ENCODE measurements at regions not wholly inside any gene's neighbourhood (a gene's known extent, or its start where the extent isn't known, plus 50 kb on each side); places are given as distances from the start of the nearest gene placed in this dataset.
A peak's percentile ranks its signal among the peaks of the same experiment; 100 is the strongest.

GRCh38 chr20:63070301-63070625, 63.5 kb upstream of the BHLHE23 start:
- DNase-seq = no peak

- DNase-seq = no peak
Observed at GRCh38 chr20:63068711-63069367, 62.1 kb upstream of the BHLHE23 start.

DNA sequence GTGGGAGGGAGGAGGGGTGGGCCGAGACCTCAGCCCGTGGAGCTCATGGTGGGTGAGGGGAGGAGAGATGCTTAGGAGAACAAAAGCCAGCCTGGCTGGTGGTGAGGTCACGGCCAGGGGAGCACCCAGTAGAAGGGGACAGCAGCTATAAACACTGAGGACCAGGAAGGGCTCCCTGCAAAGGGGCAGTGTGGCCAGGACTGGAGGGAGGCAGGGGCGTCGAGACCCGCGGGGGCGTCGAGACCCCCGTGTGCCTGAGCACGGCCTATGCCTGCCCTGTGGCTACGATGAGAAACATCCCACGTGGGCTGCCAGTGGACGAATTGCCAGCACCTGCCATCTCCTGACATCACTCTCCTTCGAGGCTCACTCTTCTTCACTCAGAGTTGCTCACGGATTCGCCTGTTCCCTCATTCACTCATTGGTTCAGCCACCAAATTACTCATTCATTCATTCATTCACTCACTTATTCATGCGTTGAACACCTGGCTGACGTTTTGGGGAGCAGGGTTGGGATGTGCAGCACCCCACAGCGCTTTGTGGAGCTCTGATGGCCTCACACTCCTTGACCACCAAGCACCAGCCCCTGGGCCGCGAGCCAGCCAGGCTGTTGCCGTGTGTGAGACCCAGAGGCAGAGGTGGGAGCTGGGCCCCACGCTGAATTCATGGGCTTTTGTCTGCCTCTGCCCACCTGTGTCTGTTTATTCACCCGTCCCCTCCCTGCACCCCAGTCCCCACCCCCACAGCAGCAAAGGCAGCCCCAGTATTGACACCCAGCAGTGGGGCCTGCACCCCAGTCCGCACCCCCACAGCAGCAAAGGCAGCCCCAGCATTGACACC, 61.2 kb upstream of the BHLHE23 start:
- no peak for DNase-seq

- DNase-seq = no peak
Observed at GRCh38 chr20:63067266-63067635, 60.5 kb upstream of the BHLHE23 start.

- peak in 1 of 14 donors; percentile 31 for DNase-seq
Observed at GRCh38 chr20:63066506-63067265, 59.9 kb upstream of the BHLHE23 start.

GRCh38 chr20:63065911-63066310, 59.1 kb upstream of the BHLHE23 start:
- DNase-seq = no peak

DNA sequence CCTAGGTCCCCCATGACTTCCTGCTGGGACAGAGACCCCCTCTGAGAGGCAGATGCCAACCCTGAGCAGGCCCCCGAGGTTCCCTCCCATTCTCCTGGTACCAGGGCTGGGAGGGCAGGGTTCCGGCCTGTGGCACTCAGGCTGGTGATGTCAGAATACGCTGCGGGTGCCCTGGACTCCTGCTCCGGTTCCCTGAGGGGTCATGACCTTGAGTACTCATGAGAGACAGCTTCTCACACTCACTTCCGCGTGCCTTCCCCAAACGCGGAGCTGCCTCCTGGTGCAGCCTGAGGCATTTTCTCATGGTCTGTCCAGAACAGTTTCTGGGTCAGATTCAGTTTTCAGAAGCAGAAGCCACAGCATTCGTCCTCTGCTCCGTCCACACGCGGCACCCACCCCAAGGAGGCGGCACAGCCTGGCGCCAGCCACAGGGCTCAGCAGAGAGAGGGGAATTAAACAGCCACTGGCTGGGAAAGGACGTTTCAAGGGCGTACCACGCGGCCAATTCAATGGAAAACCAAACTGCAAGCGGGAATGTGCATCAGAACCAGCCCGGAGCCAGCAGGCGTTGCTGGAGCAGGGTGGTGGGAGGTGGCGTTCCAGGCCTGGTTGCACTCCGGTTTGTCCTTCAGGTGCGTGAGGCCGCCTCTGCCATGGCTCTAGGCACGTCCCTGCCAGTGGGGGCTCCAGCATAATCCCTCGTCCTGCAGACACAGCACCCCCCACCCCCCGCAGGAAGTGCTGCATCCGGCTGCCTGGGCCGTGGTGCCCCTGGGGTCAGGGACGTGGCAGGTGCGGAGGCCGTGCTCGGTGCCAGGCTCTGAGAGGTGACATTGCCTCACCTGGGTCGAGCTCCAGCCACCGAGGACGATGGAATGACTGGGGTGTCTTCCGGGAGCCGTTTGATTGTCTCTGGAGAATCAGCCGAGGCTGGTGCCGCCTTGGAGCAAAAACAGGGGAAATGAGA, 58.3 kb upstream of the BHLHE23 start:
- DNase-seq = no peak

DNA sequence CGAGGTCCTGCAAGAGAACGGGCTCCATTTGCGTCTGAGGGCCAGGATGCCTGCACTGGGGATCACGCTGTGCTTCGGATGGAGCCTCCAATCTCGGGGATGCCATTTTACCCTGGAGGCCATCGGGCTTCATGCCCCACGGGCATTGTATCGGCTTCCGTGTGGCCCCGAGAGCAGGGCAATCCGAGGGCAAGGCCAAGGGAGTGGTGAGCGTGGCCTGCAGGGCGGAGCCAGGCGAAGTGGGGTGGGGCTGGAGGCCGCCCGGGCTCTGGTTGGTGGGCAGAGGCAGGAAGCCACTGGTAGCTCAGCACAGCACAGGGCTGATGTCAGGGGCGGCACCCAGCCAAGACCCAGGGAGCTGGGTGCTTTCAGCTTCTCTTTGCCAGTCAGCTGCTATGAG, 57.5 kb upstream of the BHLHE23 start:
- no peak for DNase-seq

DNA sequence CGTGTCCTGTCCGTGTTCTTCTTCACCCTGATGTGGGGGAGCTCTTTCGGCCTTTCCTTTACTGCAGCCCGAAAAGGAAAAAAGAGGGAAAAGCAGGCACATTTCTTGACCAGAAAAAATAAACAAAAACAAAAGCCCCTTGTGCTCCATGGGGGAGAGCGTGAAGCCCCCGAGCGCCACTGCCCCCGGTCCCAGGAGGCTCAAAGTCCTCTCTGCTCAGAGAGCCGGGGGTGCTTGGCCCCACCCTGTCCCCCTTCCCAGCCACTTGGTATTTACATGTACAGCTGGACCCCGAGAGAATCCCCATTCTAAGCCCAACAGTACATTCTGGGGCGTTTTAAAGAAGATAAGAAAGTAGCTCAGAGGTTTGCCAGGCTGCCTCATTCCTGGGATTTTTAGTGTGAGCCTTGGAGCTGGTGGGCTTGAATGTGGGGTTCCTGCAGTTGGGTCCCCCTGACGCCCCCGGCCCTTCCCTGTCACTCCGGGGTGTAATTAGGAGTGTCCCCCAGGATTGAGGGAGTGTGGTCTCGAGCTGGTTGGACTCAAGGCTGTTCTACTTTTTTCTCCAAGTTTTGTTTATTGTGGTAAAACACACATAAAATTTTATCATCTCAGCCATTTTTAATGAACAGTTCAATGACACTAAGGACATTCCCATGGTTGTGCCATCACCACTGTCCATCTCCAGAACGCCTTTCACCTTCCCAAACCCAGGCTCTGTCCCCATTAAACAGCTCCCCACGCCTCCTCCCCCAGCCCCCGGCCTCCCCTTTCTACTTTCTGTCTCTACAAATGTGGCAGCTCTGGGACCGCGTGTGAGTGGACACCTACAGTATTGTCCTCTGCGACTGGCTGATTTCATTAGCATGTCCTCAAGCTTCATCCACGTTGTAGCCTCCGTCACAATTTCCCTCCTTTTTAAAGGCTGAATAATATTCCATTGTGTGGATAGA, 55.7 kb upstream of the BHLHE23 start:
- no peak for DNase-seq

GRCh38 chr20:63061771-63062100, 55.0 kb upstream of the BHLHE23 start:
- no peak for DNase-seq

GRCh38 chr20:63061051-63061770, 54.4 kb upstream of the BHLHE23 start:
- no peak for DNase-seq

GRCh38 chr20:63060057-63060991, 53.6 kb upstream of the BHLHE23 start:
- DNase-seq = peak in 1 of 14 donors; percentile 91

GRCh38 chr20:63059684-63060056, 52.9 kb upstream of the BHLHE23 start:
- no peak for DNase-seq

GRCh38 chr20:63058696-63059335, 52.1 kb upstream of the BHLHE23 start:
- no peak for DNase-seq

- DNase-seq = no peak
Observed at GRCh38 chr20:63057171-63058117, 50.7 kb upstream of the BHLHE23 start.

DNA sequence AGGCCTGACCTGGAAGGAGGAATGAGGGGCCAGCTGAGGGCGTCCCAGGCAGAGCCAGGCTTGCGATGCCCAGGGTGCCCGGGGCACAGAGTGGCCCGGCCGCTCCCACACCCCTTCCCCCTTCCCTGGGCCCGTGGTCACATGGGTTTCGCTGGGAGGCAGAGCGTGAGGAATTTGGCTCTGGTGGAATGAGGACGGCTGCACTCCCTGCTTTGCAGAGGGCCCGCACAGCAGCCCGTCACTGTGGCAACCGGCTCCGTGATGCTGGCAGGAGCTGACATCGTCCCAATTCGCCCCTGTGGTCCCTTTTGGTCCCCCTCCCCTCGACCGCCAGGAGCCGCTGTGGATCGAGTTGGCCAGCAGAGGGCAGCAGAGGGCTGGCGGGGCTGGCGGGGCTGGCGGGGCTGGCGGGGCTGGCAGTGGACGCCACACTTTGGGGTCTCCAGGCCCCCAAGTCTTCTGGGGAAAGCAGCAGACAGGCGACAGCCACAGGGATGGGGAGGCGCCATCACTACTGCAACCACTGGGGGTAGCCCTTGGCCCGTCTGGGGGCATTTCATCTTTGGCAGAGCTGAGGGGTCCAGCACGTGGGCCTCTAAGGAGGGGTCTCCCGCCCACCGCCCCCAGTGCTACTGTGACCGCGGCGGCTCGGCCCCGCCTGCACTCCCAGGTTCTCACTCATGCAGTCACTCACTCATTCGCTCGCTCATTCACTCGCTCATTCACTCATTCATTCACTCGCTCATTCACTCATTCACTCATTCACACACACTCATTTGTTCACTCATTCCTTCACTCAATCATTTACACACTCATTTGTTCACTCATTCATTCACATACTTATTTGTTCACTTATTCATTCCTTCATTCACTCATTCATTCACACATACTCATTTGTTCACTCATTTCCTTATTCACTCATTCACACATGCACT, 49.7 kb upstream of the BHLHE23 start:
- DNase-seq = peak in 6 of 14 donors; percentile 15 to 67 (median 36)

Measured in C1 segment of cervical spinal cord (tissue), 14 donors.